Calu3 (cell line): ENCODE measurements at regions not wholly inside any gene's neighbourhood (a gene's known extent, or its start where the extent isn't known, plus 50 kb on each side); places are given as distances from the start of the nearest gene placed in this dataset.

Experiments used
- BruUV-seq: library from RNA; stranded (reverse); fragments of 400-500 nt; replicated peaks from 2 replicates; lab custom pipeline; 2021; lab: Mats Ljungman, UMichigan
- CTCF ChIA-PET: fragments of 300-600 bp; sonication (Branson Sonifier 250); formaldehyde crosslinking; loops from one replicate; lab custom pipeline; 2022; ENCODE audit warnings: antibody characterized with exemption; lab: Charles Lee
- DNase-seq: peaks from one replicate; pipeline ENCODE4 v3.0.0; 2022
- H3K27ac Mint-ChIP-seq: one replicate; pipeline ENCODE4 v1.8.0; 2022; ENCODE audit warnings: mixed read lengths; ENCODE audit not compliant: unreplicated experiment
- H3K27me3 Mint-ChIP-seq: one replicate; pipeline ENCODE4 v1.8.0; 2022; ENCODE audit warnings: mixed read lengths; ENCODE audit not compliant: unreplicated experiment
- H3K36me3 Mint-ChIP-seq: one replicate; pipeline ENCODE4 v1.8.0; 2022; ENCODE audit warnings: mild to moderate bottlenecking, moderate library complexity, mixed read lengths; ENCODE audit not compliant: insufficient read depth, unreplicated experiment
- H3K4me1 Mint-ChIP-seq: one replicate; pipeline ENCODE4 v1.8.0; 2022; ENCODE audit warnings: mild to moderate bottlenecking, low read depth, mixed read lengths; ENCODE audit not compliant: unreplicated experiment
- H3K4me3 Mint-ChIP-seq: one replicate; pipeline ENCODE4 v1.8.0; 2022; ENCODE audit warnings: mild to moderate bottlenecking, low read depth, moderate library complexity, mixed read lengths; ENCODE audit not compliant: unreplicated experiment
- H3K9me3 Mint-ChIP-seq: one replicate; pipeline ENCODE4 v1.8.0; 2022; ENCODE audit warnings: low read depth, mixed read lengths; ENCODE audit not compliant: unreplicated experiment
- intact Hi-C: fragments of 100-400 bp; cut with micrococcal nuclease; formaldehyde crosslinking; loops from one replicate; pipeline ENCODE4 v1.10.0; 2022; ENCODE audit not compliant: unreplicated experiment
- TF ChIP-seq, protein P1 (sequence below): fragments of 200-600 bp; IDR thresholded peaks from one replicate; pipeline ENCODE4 v1.8.0; 2022; ENCODE audit warnings: antibody characterized with exemption; ENCODE audit not compliant: unreplicated experiment

- BruUV-seq, result no TSS peak
- Mint-ChIP-seq H3K9me3 (peaks cover 25% of the 10 kb centered on the region), H3K4me3 (no peak overlapping the region), H3K4me1 (no peaks in the 10 kb centered on the region), H3K27ac (no peak overlapping the region), H3K27me3 (no peaks in the 10 kb centered on the region), H3K36me3 (no peaks in the 10 kb centered on the region)
- intact Hi-C loops, result loop anchor here (5.0 kb wide), 1 partner anchor 820 kb away; no protein-coding TSS in a partner anchor
- DNase-seq, result no peak
- TF ChIP-seq, protein P1, sequence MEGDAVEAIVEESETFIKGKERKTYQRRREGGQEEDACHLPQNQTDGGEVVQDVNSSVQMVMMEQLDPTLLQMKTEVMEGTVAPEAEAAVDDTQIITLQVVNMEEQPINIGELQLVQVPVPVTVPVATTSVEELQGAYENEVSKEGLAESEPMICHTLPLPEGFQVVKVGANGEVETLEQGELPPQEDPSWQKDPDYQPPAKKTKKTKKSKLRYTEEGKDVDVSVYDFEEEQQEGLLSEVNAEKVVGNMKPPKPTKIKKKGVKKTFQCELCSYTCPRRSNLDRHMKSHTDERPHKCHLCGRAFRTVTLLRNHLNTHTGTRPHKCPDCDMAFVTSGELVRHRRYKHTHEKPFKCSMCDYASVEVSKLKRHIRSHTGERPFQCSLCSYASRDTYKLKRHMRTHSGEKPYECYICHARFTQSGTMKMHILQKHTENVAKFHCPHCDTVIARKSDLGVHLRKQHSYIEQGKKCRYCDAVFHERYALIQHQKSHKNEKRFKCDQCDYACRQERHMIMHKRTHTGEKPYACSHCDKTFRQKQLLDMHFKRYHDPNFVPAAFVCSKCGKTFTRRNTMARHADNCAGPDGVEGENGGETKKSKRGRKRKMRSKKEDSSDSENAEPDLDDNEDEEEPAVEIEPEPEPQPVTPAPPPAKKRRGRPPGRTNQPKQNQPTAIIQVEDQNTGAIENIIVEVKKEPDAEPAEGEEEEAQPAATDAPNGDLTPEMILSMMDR, result no peak
- CTCF ChIA-PET, result no interaction called here
Observed at GRCh38 chr10:10307036-10307435, 710.6 kb upstream of the CELF2 start.

DNA sequence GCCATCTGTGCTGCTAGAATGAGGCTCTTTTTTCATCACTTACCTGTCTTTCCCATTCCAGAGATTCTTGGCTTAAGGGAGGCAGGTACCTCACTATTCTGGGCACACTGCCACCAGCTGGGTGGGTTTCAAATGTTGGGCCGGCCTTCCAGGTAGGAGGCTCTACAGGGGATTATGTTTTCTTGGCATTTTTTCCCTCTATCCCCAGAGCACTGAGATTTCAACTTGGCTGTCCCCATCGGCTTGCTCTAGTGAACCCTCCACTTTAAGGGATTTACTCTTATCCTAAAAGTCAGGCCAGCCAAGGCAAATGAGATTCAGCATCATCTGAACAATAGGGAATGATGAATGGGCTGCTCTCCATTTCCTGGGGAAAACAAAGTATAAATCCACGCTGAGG, 710.1 kb upstream of the CELF2 start:
- intact Hi-C loops, result loop anchor here (5.0 kb wide), 1 partner anchor 820 kb away; no protein-coding TSS in a partner anchor
- CTCF ChIA-PET, result no interaction called here
- no TSS peak for BruUV-seq
- Mint-ChIP-seq H3K4me1 (no peaks in the 10 kb centered on the region), H3K36me3 (no peaks in the 10 kb centered on the region), H3K27me3 (no peaks in the 10 kb centered on the region), H3K4me3 (no peak overlapping the region), H3K9me3 (peaks cover 26% of the 10 kb centered on the region), H3K27ac (no peak overlapping the region)
- TF ChIP-seq, protein P1, result no peak
- DNase-seq, result no peak

- TF ChIP-seq, protein P1, result no peak
- Mint-ChIP-seq H3K4me3 (no peak overlapping the region), H3K4me1 (no peaks in the 10 kb centered on the region), H3K36me3 (no peaks in the 10 kb centered on the region), H3K27ac (no peak overlapping the region), H3K9me3 (peaks cover 23% of the 10 kb centered on the region), H3K27me3 (no peaks in the 10 kb centered on the region)
- CTCF ChIA-PET, result no interaction called here
- no TSS peak for BruUV-seq
- intact Hi-C loops, result no loop called here
- no peak for DNase-seq
Observed at GRCh38 chr10:10310498-10310897, 707.2 kb upstream of the CELF2 start.

- TF ChIP-seq, protein P1, result no peak
- Mint-ChIP-seq H3K4me3 (no peak overlapping the region), H3K9me3 (peaks cover 19% of the 10 kb centered on the region), H3K27me3 (no peaks in the 10 kb centered on the region), H3K36me3 (no peaks in the 10 kb centered on the region), H3K4me1 (no peaks in the 10 kb centered on the region), H3K27ac (no peak overlapping the region)
- DNase-seq, result no peak
- intact Hi-C loops, result no loop called here
- CTCF ChIA-PET, result no interaction called here
- BruUV-seq, result no TSS peak
Observed at GRCh38 chr10:10311966-10312365, 705.7 kb upstream of the CELF2 start.
